OCI-LY7 (cell line): ENCODE measurements at regions not wholly inside any gene's neighbourhood (a gene's known extent, or its start where the extent isn't known, plus 50 kb on each side); places are given as distances from the start of the nearest gene placed in this dataset.

Experiments
- CTCF ChIP-seq: fragments of 200-600 bp; sonication (generic); conservative IDR thresholded peaks from 2 replicates; pipeline ENCODE4 v1.5.1; 2014; ENCODE audit warnings: mild to moderate bottlenecking, antibody characterized with exemption, low read length, moderate library complexity, mixed read lengths
- EZH2phosphoT487 ChIP-seq: fragments of 200-600 bp; sonication (generic); IDR thresholded peaks from 2 replicates; pipeline ENCODE4 v1.6.1; 2018; ENCODE audit warnings: low read depth, borderline replicate concordance, mild to moderate bottlenecking, mixed run types, antibody characterized with exemption, low read length, moderate library complexity, mixed read lengths

- TF ChIP-seq CTCF (no peak), EZH2phosphoT487 (no peak)
These were observed 68.9 kb upstream of the USP29 start for GRCh38 chr19:57050863-57051262.
